22Rv1 (cell line): ENCODE measurements at regions not wholly inside any gene's neighbourhood (a gene's known extent, or its start where the extent isn't known, plus 50 kb on each side); places are given as distances from the start of the nearest gene placed in this dataset.
"Not testable (repeated sequence)": the region's sequence is repeated elsewhere in the genome, so short reads cannot be mapped to it uniquely, and the experiment has no call there.

Experiments
- H3K27ac ChIP-seq: fragments of 450-650 bp; 2 replicates; pipeline ENCODE4 v1.5.1; 2017
- CTCF ChIP-seq: fragments of 450-650 bp; IDR thresholded peaks from 2 replicates; pipeline ENCODE4 v1.5.1; 2017; ENCODE audit warnings: mild to moderate bottlenecking
- ZFX ChIP-seq: fragments of 450-650 bp; IDR thresholded peaks from 2 replicates; pipeline ENCODE4 v1.6.1; 2017; ENCODE audit warnings: antibody characterized with exemption, borderline replicate concordance

GRCh38 chr9:33740075-33740474 lies 55.3 kb upstream of the PRSS3 start:
- TF ChIP-seq ZFX (no peak), CTCF (no peak)
- no peak overlapping the region for H3K27ac ChIP-seq

DNA sequence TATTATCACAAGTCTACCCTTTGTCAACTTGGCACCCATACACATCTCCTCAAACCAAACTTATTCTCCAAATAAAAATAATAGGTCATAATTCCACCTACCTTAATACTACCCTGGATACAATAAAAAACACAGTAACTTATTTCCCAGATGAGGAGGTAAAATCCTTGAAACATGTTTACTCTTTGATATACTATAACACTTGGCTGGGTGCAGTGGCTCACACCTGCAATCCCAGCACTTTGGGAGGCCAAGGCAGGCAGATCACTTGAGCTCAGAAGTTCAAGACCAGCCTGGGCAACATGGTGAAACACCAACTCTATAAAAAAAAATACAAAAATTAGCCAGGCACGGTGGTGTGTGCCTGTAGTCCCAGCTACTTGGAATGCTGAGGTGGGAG lies 54.4 kb upstream of the PRSS3 start:
- H3K27ac ChIP-seq, result not testable (repeated sequence)

GRCh38 chr9:33742051-33742450 lies 53.3 kb upstream of the PRSS3 start:
- H3K27ac ChIP-seq, result no peak overlapping the region
- TF ChIP-seq ZFX (no peak), CTCF (no peak)

GRCh38 chr9:33742519-33742918 lies 52.8 kb upstream of the PRSS3 start:
- H3K27ac ChIP-seq, result no peak overlapping the region
- TF ChIP-seq ZFX, result no peak
- TF ChIP-seq CTCF, result peak; percentile 14; the same call in 1 of the 2 replicates
